ENCODE measurements at regions not wholly inside any gene's neighbourhood (a gene's known extent, or its start where the extent isn't known, plus 50 kb on each side); places are given as distances from the start of the nearest gene placed in this dataset.

DNA sequence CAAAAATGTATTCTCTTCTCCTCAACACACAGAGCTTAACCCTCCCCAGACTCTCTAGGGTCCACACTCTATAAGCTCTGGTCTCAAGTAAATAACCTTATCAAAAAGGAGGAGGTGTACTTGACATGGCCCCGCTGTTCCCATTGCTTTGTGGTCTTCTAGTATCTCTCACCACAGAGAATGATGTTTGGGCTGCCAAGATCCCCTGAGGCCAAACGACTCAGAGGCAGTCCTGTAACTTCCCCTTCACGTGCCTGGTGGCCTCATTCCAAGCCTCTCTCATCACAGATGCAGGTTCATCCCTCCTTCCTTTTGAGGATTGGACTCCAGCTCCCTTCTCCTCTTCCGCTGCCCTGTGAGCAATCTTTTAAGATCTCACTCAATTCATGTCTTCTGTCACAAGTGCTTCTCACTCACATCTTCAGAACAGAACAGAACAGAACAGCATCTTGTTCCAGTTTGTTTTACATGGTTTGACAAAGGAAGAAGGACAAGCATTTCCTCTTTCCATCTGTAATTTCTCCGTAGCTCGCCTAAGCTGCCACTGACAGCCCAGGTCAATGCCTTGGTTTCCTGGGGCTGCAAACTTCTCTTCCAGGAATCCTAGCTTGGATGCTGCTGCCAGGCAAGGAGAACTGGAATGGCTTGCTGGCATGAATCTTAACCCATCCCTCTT, 541.5 kb downstream of the CD83 start:
- TF ChIP-seq, protein P1, sequence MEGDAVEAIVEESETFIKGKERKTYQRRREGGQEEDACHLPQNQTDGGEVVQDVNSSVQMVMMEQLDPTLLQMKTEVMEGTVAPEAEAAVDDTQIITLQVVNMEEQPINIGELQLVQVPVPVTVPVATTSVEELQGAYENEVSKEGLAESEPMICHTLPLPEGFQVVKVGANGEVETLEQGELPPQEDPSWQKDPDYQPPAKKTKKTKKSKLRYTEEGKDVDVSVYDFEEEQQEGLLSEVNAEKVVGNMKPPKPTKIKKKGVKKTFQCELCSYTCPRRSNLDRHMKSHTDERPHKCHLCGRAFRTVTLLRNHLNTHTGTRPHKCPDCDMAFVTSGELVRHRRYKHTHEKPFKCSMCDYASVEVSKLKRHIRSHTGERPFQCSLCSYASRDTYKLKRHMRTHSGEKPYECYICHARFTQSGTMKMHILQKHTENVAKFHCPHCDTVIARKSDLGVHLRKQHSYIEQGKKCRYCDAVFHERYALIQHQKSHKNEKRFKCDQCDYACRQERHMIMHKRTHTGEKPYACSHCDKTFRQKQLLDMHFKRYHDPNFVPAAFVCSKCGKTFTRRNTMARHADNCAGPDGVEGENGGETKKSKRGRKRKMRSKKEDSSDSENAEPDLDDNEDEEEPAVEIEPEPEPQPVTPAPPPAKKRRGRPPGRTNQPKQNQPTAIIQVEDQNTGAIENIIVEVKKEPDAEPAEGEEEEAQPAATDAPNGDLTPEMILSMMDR (IDR thresholded peaks at IDR 0.05; ENCODE audit: partially characterized antibody, unreplicated experiment), result no peak
- no peak for DNase-seq
- H3K27ac Mint-ChIP-seq (ENCODE audit: unreplicated experiment), result no peak overlapping the region
- H3K4me1 Mint-ChIP-seq (ENCODE audit: low read depth, unreplicated experiment), result peaks cover 12% of the 10 kb centered on the region
- H3K27me3 Mint-ChIP-seq (ENCODE audit: unreplicated experiment), result peaks cover 2% of the 10 kb centered on the region
- H3K9me3 Mint-ChIP-seq (ENCODE audit: unreplicated experiment), result peaks cover 2% of the 10 kb centered on the region
- no peak overlapping the region for H3K4me3 Mint-ChIP-seq (ENCODE audit: unreplicated experiment)
- H3K36me3 Mint-ChIP-seq (ENCODE audit: unreplicated experiment), result no peaks in the 10 kb centered on the region

DNA sequence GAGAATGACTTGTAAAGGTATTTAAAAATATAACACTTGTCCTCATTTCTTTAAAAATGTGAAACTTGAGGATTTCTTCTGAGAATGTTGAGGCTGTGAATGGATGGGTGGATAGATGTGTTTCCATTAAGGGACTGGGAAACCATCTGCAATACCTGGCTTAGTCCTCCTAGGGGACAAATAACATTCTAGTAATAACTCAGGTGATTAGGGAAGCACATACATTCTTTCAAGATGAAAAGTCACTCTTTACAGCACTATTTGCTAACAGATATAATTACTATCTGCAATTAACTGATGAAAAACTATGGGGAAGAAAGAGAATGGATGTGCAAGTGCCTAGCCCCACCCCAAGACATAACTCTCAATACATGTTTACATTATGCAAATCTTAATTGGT, 542.3 kb downstream of the CD83 start:
- Mint-ChIP-seq H3K27me3 (ENCODE audit: unreplicated experiment) (peaks cover 9% of the 10 kb centered on the region), H3K27ac (ENCODE audit: unreplicated experiment) (no peak overlapping the region), H3K36me3 (ENCODE audit: unreplicated experiment) (no peaks in the 10 kb centered on the region), H3K4me3 (ENCODE audit: unreplicated experiment) (no peak overlapping the region), H3K4me1 (ENCODE audit: low read depth, unreplicated experiment) (peaks cover 18% of the 10 kb centered on the region), H3K9me3 (ENCODE audit: unreplicated experiment) (peaks cover 8% of the 10 kb centered on the region)
- DNase-seq, result no peak
- TF ChIP-seq, protein P1 (IDR thresholded peaks at IDR 0.05; ENCODE audit: partially characterized antibody, unreplicated experiment), result no peak

DNA sequence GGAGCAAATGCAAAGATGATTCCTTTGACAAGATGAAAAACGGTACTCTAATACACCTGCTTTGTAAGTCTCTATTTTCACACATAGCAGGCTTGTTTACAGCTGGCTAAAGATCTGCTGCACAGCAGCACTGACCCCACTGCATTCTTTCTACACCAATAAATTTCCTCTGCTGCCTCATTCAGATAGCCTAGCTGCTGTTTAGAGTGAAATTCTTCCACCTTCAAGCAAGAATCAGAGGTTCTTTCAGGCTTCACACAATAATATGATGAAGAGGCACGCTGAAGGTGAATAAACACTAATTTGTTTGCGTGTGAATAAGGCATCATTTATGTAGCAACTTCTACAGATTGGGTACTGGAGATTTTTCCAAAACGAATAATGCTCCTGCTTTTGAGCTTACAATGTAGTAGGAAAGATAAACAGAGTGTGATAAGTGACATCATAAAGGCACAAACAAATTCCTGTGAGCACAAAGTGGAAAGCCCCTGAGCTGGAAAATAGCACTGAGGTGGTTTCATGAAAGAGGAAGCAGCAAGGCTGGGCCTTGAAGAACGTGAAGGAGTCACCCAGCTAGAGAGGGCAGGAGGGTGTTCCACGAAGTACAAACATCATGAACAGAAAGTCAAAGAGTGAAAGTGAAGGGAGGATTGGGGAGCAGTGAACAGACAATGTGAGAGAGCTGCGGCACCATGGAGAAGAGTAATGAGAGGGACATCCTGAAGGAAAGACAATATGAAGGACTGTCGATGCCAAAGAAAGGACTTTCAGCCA, 543.4 kb downstream of the CD83 start:
- H3K4me3 Mint-ChIP-seq (ENCODE audit: unreplicated experiment), result no peak overlapping the region
- H3K27ac Mint-ChIP-seq (ENCODE audit: unreplicated experiment), result no peak overlapping the region
- H3K4me1 Mint-ChIP-seq (ENCODE audit: low read depth, unreplicated experiment), result peaks cover 18% of the 10 kb centered on the region
- H3K36me3 Mint-ChIP-seq (ENCODE audit: unreplicated experiment), result no peaks in the 10 kb centered on the region
- H3K9me3 Mint-ChIP-seq (ENCODE audit: unreplicated experiment), result peaks cover 11% of the 10 kb centered on the region
- TF ChIP-seq, protein P1 (IDR thresholded peaks at IDR 0.05; ENCODE audit: partially characterized antibody, unreplicated experiment), result no peak
- DNase-seq, result no peak
- peaks cover 10% of the 10 kb centered on the region for H3K27me3 Mint-ChIP-seq (ENCODE audit: unreplicated experiment)

DNA sequence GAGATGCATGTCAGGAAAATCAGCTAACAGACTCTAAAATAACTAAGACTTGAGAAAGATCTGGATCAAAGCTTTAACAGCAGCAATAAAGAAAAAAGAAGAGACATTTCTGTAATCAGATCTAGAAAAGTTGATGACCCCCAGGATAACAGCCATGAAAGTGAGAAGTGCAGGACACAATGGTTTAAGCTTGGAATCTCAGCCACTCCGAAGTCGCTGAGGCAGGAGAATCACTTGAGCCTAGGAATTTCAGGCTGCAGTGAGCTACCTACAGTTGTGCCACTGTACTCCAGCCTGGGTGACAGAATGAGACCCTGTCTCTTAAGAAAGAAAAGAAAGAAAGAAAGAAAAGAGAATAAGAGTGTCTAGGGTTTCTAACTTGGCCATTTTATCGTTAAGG, 544.1 kb downstream of the CD83 start:
- DNase-seq, result no peak
- Mint-ChIP-seq H3K4me1 (ENCODE audit: low read depth, unreplicated experiment) (peaks cover 24% of the 10 kb centered on the region), H3K4me3 (ENCODE audit: unreplicated experiment) (no peak overlapping the region), H3K27me3 (ENCODE audit: unreplicated experiment) (peaks cover 10% of the 10 kb centered on the region), H3K27ac (ENCODE audit: unreplicated experiment) (no peak overlapping the region), H3K36me3 (ENCODE audit: unreplicated experiment) (no peaks in the 10 kb centered on the region), H3K9me3 (ENCODE audit: unreplicated experiment) (peaks cover 11% of the 10 kb centered on the region)
- TF ChIP-seq, protein P1 (IDR thresholded peaks at IDR 0.05; ENCODE audit: partially characterized antibody, unreplicated experiment), result no peak

DNA sequence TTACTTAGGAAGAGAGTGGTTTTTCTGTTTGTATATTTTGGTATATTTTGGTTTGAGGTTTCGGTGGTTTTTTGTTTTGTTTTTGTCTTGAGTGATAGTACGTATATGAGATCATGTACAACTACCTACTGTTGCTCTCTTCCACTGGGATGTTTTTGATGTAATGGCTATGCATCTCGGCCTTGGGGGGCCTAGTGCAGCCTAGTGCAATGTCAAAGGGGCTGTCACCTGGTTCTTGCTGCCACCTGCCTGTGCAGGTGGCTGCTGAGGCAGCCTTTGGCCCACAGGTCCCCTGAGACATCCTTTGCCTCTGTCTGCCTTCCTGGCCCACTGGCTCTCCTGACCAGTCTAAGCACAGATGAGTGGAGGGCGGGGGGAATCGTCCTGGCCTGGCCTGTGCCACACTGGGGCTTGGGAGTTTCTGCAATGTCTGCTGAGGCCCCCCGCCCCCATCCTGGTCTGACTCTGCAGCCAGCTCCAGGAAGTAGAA, 546.6 kb downstream of the CD83 start:
- H3K4me3 Mint-ChIP-seq (ENCODE audit: unreplicated experiment), result peak overlapping the region; percentile 50
- TF ChIP-seq, protein P1 (IDR thresholded peaks at IDR 0.05; ENCODE audit: partially characterized antibody, unreplicated experiment), result no peak
- H3K27me3 Mint-ChIP-seq (ENCODE audit: unreplicated experiment), result peaks cover 9% of the 10 kb centered on the region
- H3K4me1 Mint-ChIP-seq (ENCODE audit: low read depth, unreplicated experiment), result peaks cover 20% of the 10 kb centered on the region
- peak overlapping the region; percentile 59 for H3K27ac Mint-ChIP-seq (ENCODE audit: unreplicated experiment)
- peaks cover 12% of the 10 kb centered on the region for H3K9me3 Mint-ChIP-seq (ENCODE audit: unreplicated experiment)
- peak; percentile 57 for DNase-seq
- no peaks in the 10 kb centered on the region for H3K36me3 Mint-ChIP-seq (ENCODE audit: unreplicated experiment)

All from glutamatergic neuron (in vitro differentiated cells).